HCT116 (cell line): ENCODE measurements at regions not wholly inside any gene's neighbourhood (a gene's known extent, or its start where the extent isn't known, plus 50 kb on each side); places are given as distances from the start of the nearest gene placed in this dataset.

Experiments used
- ATAC-seq: fragments of 200-7000 bp; cut with Tn5 transposase; 2 replicates; pipeline ENCODE4 v1.9.1; 2020; ENCODE audit warnings: mild to moderate bottlenecking, moderate library complexity
- BruUV-seq: library from RNA; stranded (reverse); fragments of 400-500 nt; replicated peaks from 2 replicates; lab custom pipeline; 2021; lab: Mats Ljungman, UMichigan
- CTCF ChIA-PET: fragments of 300-600 bp; sonication (Branson Sonifier 250); formaldehyde crosslinking; loops from one replicate; lab custom pipeline; 2021; ENCODE audit warnings: antibody characterized with exemption; lab: Charles Lee
- POLR2A ChIA-PET: fragments of 300-600, 350-600 bp; sonication (Branson Sonifier 250); formaldehyde crosslinking; loops from one replicate; lab custom pipeline; 2021; ENCODE audit warnings: antibody characterized with exemption; lab: Charles Lee
- RAD21 ChIA-PET, 2 experiments: fragments of 300-600 bp; sonication (Branson Sonifier 250); formaldehyde crosslinking; loops; one replicate each; lab custom pipeline; 2023; ENCODE audit warnings: low total read pairs in 2 of 2; ENCODE audit not compliant: uncharacterized antibody in 2 of 2, unreplicated experiment in 2 of 2, low non-redundant PET in 1 of 2; lab: Charles Lee
- DNase-seq: peaks from one replicate; pipeline ENCODE4 v3.0.0-alpha.2; 2010; ENCODE audit warnings: low read depth, low spot score
- H2AFZ ChIP-seq: fragments of 200-600 bp; shearing (Covaris generic), sonication (generic); 2 replicates; pipeline ENCODE4 v1.6.1; 2017; ENCODE audit warnings: low read depth, mixed run types, mixed read lengths, antibody characterized with exemption, low read length; ENCODE audit not compliant: poor library complexity, severe bottlenecking
- H3K27ac ChIP-seq: 2 replicates; pipeline ENCODE4 v1.5.1; 2012; ENCODE audit warnings: low read depth, low read length
- H3K27me3 ChIP-seq: fragments of 200-600 bp; sonication (generic); 2 replicates; pipeline ENCODE4 v1.6.1; 2016; ENCODE audit warnings: mixed run types, low read length, mixed read lengths; ENCODE audit not compliant: insufficient read depth
- H3K36me3 ChIP-seq, 2 experiments: fragments of 200-500 bp in 1 of 2; fragments of 200-600 bp in 1 of 2; sonication (Bioruptor generic) in 1 of 2; sonication (generic) in 1 of 2; 2 replicates each; pipeline versions ENCODE4 v1.5.1 to v1.6.1; 2014 to 2016; ENCODE audit warnings: low read length in 2 of 2, inconsistent platforms in 1 of 2, mixed read lengths in 1 of 2, mixed run types in 1 of 2; ENCODE audit not compliant: insufficient read depth in 2 of 2, control insufficient read depth in 1 of 2
- H3K4me1 ChIP-seq, 2 experiments: fragments of 200-600 bp in 1 of 2; sonication (generic) in 1 of 2; 2 replicates each; pipeline versions ENCODE4 v1.5.1 to v1.6.1; 2012 to 2017; ENCODE audit warnings: low read length in 2 of 2, inconsistent platforms in 1 of 2, mild to moderate bottlenecking in 1 of 2, mixed read lengths in 1 of 2, mixed run types in 1 of 2, moderate library complexity in 1 of 2; ENCODE audit not compliant: insufficient read depth in 2 of 2, control insufficient read depth in 1 of 2
- H3K4me2 ChIP-seq: fragments of 200-600 bp; sonication (generic); 2 replicates; pipeline ENCODE4 v1.6.1; 2017; ENCODE audit warnings: mixed run types, low read length, mixed read lengths
- H3K4me3 ChIP-seq, 2 experiments: fragments of 200-600 bp in 1 of 2; sonication (generic) in 1 of 2; replicated peaks in 1 of 2; 2 replicates each; pipeline ENCODE4 v1.5.1; 2011 to 2016; ENCODE audit warnings: low read length in 2 of 2, control low read depth in 1 of 2, low read depth in 1 of 2, mild to moderate bottlenecking in 1 of 2, mixed read lengths in 1 of 2, mixed run types in 1 of 2
- H3K79me2 ChIP-seq: fragments of 200-600 bp; sonication (generic); 2 replicates; pipeline ENCODE4 v1.6.1; 2017; ENCODE audit warnings: mild to moderate bottlenecking, mixed run types, low read length, moderate library complexity, mixed read lengths; ENCODE audit not compliant: insufficient read depth
- H3K9ac ChIP-seq: fragments of 200-600 bp; sonication (generic); 2 replicates; pipeline ENCODE4 v1.6.1; 2016; ENCODE audit warnings: low read length, mixed read lengths
- H3K9me2 ChIP-seq: fragments of 200-600 bp; sonication (generic), shearing (Covaris generic); 2 replicates; pipeline ENCODE4 v1.6.1; 2017; ENCODE audit warnings: mixed run types, mild to moderate bottlenecking, moderate library complexity; ENCODE audit not compliant: insufficient read depth
- H3K9me3 ChIP-seq, 2 experiments: fragments of 200-500 bp in 1 of 2; fragments of 200-600 bp in 1 of 2; sonication (Bioruptor generic) in 1 of 2; sonication (generic) in 1 of 2; 2 replicates each; pipeline ENCODE4 v1.6.1; 2014 to 2017; ENCODE audit warnings: low read length in 2 of 2, mixed read lengths in 2 of 2, inconsistent platforms in 1 of 2, low read depth in 1 of 2, mild to moderate bottlenecking in 1 of 2, mixed run types in 1 of 2, moderate library complexity in 1 of 2; ENCODE audit not compliant: control insufficient read depth in 1 of 2, insufficient read depth in 1 of 2
- H4K20me1 ChIP-seq: fragments of 200-600 bp; sonication (generic), shearing (Covaris generic); 2 replicates; pipeline ENCODE4 v1.6.1; 2017; ENCODE audit warnings: mixed run types, mild to moderate bottlenecking, moderate library complexity; ENCODE audit not compliant: insufficient read depth
- CBX3 ChIP-seq: IDR thresholded peaks from 2 replicates; pipeline ENCODE4 v1.6.1; 2012; ENCODE audit warnings: low read depth
- CEBPB ChIP-seq: IDR thresholded peaks from 2 replicates; pipeline ENCODE4 v1.6.1; 2012; ENCODE audit warnings: low read depth
- EGR1 ChIP-seq: IDR thresholded peaks from 2 replicates; pipeline ENCODE4 v1.6.1; 2012; ENCODE audit warnings: low read depth
- ELF1 ChIP-seq: IDR thresholded peaks from 2 replicates; pipeline ENCODE4 v1.6.1; 2012; ENCODE audit warnings: low read depth, borderline replicate concordance
- POLR2A ChIP-seq: IDR thresholded peaks from 2 replicates; pipeline ENCODE4 v1.7.0; 2011; ENCODE audit warnings: borderline replicate concordance; ENCODE audit not compliant: insufficient read depth, insufficient read length; ENCODE audit errors: extremely low read depth
- POLR2AphosphoS5 ChIP-seq: IDR thresholded peaks from 2 replicates; pipeline ENCODE4 v1.6.1; 2011; ENCODE audit warnings: mild to moderate bottlenecking, low read depth, low read length, moderate library complexity
- RAD21 ChIP-seq: IDR thresholded peaks from 2 replicates; pipeline ENCODE4 v1.6.1; 2012; ENCODE audit warnings: low read depth, mild to moderate bottlenecking
- SIN3A ChIP-seq: IDR thresholded peaks from 2 replicates; pipeline ENCODE4 v1.6.1; 2012; ENCODE audit warnings: low read depth
- SP1 ChIP-seq: IDR thresholded peaks from 2 replicates; pipeline ENCODE4 v1.6.1; 2012; ENCODE audit warnings: low read depth
- SRF ChIP-seq: IDR thresholded peaks from 2 replicates; pipeline ENCODE4 v1.6.1; 2012; ENCODE audit warnings: low read depth
- TCF7L2 ChIP-seq: IDR thresholded peaks from 2 replicates; pipeline ENCODE4 v1.7.0; 2011; ENCODE audit warnings: borderline replicate concordance, inconsistent platforms; ENCODE audit not compliant: insufficient read depth, insufficient read length; ENCODE audit errors: extremely low read depth
- YY1 ChIP-seq: IDR thresholded peaks from 2 replicates; pipeline ENCODE4 v1.6.1; 2011; ENCODE audit warnings: low read length, low read depth, moderate library complexity, mild to moderate bottlenecking; ENCODE audit not compliant: insufficient replicate concordance; ENCODE audit errors: extremely low read depth
- ZNF274 ChIP-seq: fragments of 200-500 bp; sonication (Bioruptor generic); IDR thresholded peaks from 2 replicates; pipeline ENCODE4 v1.6.1; 2014; ENCODE audit warnings: mild to moderate bottlenecking, low read depth, low read length, inconsistent platforms
- intact Hi-C: fragments of 100-400 bp; cut with micrococcal nuclease; formaldehyde crosslinking; loops from 2 replicates; pipeline ENCODE4 v1.10.0; 2022
- TF ChIP-seq, protein P1 (sequence below): IDR thresholded peaks from 2 replicates; pipeline ENCODE4 v1.6.1; 2011; ENCODE audit warnings: mild to moderate bottlenecking, low read length, moderate library complexity; ENCODE audit not compliant: insufficient replicate concordance; ENCODE audit errors: extremely low read depth
- TF ChIP-seq, protein P2 (sequence below): IDR thresholded peaks from 2 replicates; pipeline ENCODE4 v1.6.1; 2012; ENCODE audit warnings: low read depth
- TF ChIP-seq, protein P3 (sequence below): IDR thresholded peaks from 2 replicates; pipeline ENCODE4 v1.6.1; 2012
- TF ChIP-seq, protein P4 (sequence below): IDR thresholded peaks from 2 replicates; pipeline ENCODE4 v1.6.1; 2012

DNA sequence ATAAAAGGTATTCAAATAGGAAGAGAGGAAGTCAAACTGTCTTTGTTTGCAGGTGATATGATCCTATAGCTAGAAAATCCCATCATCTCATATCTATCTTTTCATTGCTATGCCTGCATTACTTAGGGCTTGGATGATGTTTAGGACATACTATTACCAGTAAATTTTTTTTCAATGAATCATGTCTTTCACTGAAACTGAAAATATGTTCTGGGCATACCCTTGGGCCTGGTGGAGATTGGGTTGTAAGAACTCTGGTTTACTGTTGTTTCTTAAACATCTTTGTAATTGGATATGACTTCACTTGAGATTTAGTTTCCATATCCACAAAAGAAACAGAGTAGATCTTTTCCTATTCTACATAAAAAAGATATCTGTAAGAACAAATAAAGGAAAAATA is 502.2 kb upstream of the PRMT6 start:
- ATAC-seq: no peak
- no peaks in the 10 kb centered on the region for H3K4me1 ChIP-seq
- no peak overlapping the region for H3K27ac ChIP-seq
- no peak for DNase-seq
- intact Hi-C loops: no loop called here
- no peaks in the 10 kb centered on the region for H3K36me3 ChIP-seq
- H3K9ac ChIP-seq: no peak overlapping the region
- RAD21 ChIA-PET: no interaction called here
- CTCF ChIA-PET: no interaction called here
- H3K4me2 ChIP-seq: no peak overlapping the region
- H3K79me2 ChIP-seq: no peaks in the 10 kb centered on the region
- no TSS peak for BruUV-seq
- no peaks in the 10 kb centered on the region for H3K27me3 ChIP-seq
- POLR2A ChIA-PET: no interaction called here
- no peak for TF ChIP-seq ELF1
- TF ChIP-seq, all 23 proteins: peak for 0
- no peaks in the 10 kb centered on the region for H3K9me2 ChIP-seq
- no peaks in the 10 kb centered on the region for H4K20me1 ChIP-seq
- H3K4me3 ChIP-seq: no peak overlapping the region
- H3K9me3 ChIP-seq: peaks cover 4 to 30% of the 10 kb centered on the region in 2 experiments; a peak in 2 of 4 replicates
- H2AFZ ChIP-seq: no peak overlapping the region

DNA sequence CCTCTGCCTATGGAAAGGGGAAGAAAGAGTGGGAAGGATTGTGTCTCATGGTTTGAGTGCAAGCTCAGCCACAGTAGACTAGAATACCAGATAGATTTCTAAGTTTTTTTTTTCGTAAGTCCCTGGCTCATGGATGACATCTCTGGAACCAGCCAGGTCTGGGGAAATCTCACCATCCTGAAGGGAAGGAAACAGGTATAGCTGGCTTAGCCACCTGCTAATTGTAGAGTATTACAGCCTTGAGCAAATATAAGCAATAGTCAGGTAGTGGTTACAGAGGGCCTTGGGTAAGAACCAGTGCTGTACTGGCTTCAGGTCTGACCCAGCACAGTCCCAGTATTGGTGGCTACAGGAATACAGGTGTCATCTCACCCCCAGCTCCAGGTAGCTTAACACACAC is 500.9 kb upstream of the PRMT6 start:
- DNase-seq (no peak), ATAC-seq (no peak)
- CTCF ChIA-PET: no interaction called here
- H3K36me3 ChIP-seq: no peaks in the 10 kb centered on the region
- intact Hi-C loops: no loop called here
- H2AFZ ChIP-seq: no peak overlapping the region
- no peak overlapping the region for H3K4me2 ChIP-seq
- H3K9me2 ChIP-seq: no peaks in the 10 kb centered on the region
- no peaks in the 10 kb centered on the region for H4K20me1 ChIP-seq
- no peak overlapping the region for H3K4me3 ChIP-seq
- no peak overlapping the region for H3K27ac ChIP-seq
- H3K4me1 ChIP-seq: no peaks in the 10 kb centered on the region
- H3K9me3 ChIP-seq: peaks cover 4 to 23% of the 10 kb centered on the region in 2 experiments; a peak in 2 of 4 replicates
- RAD21 ChIA-PET: no interaction called here
- no peaks in the 10 kb centered on the region for H3K27me3 ChIP-seq
- POLR2A ChIA-PET: no interaction called here
- BruUV-seq: no TSS peak
- no peak overlapping the region for H3K9ac ChIP-seq
- no peaks in the 10 kb centered on the region for H3K79me2 ChIP-seq
- TF ChIP-seq SRF (no peak), CBX3 (no peak), ZNF274 (no peak), RAD21 (no peak), TCF7L2 (no peak), ELF1 (no peak), SP1 (no peak), EGR1 (no peak), CEBPB (no peak), POLR2AphosphoS5 (no peak), POLR2A (no peak), YY1 (no peak), SIN3A (no peak)
- TF ChIP-seq, protein P1, sequence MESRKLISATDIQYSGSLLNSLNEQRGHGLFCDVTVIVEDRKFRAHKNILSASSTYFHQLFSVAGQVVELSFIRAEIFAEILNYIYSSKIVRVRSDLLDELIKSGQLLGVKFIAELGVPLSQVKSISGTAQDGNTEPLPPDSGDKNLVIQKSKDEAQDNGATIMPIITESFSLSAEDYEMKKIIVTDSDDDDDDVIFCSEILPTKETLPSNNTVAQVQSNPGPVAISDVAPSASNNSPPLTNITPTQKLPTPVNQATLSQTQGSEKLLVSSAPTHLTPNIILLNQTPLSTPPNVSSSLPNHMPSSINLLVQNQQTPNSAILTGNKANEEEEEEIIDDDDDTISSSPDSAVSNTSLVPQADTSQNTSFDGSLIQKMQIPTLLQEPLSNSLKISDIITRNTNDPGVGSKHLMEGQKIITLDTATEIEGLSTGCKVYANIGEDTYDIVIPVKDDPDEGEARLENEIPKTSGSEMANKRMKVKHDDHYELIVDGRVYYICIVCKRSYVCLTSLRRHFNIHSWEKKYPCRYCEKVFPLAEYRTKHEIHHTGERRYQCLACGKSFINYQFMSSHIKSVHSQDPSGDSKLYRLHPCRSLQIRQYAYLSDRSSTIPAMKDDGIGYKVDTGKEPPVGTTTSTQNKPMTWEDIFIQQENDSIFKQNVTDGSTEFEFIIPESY: no peak
- TF ChIP-seq, protein P2, sequence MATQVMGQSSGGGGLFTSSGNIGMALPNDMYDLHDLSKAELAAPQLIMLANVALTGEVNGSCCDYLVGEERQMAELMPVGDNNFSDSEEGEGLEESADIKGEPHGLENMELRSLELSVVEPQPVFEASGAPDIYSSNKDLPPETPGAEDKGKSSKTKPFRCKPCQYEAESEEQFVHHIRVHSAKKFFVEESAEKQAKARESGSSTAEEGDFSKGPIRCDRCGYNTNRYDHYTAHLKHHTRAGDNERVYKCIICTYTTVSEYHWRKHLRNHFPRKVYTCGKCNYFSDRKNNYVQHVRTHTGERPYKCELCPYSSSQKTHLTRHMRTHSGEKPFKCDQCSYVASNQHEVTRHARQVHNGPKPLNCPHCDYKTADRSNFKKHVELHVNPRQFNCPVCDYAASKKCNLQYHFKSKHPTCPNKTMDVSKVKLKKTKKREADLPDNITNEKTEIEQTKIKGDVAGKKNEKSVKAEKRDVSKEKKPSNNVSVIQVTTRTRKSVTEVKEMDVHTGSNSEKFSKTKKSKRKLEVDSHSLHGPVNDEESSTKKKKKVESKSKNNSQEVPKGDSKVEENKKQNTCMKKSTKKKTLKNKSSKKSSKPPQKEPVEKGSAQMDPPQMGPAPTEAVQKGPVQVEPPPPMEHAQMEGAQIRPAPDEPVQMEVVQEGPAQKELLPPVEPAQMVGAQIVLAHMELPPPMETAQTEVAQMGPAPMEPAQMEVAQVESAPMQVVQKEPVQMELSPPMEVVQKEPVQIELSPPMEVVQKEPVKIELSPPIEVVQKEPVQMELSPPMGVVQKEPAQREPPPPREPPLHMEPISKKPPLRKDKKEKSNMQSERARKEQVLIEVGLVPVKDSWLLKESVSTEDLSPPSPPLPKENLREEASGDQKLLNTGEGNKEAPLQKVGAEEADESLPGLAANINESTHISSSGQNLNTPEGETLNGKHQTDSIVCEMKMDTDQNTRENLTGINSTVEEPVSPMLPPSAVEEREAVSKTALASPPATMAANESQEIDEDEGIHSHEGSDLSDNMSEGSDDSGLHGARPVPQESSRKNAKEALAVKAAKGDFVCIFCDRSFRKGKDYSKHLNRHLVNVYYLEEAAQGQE: no peak
- TF ChIP-seq, protein P3, sequence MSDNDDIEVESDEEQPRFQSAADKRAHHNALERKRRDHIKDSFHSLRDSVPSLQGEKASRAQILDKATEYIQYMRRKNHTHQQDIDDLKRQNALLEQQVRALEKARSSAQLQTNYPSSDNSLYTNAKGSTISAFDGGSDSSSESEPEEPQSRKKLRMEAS: no peak
- TF ChIP-seq, protein P4, sequence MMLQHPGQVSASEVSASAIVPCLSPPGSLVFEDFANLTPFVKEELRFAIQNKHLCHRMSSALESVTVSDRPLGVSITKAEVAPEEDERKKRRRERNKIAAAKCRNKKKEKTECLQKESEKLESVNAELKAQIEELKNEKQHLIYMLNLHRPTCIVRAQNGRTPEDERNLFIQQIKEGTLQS: no peak
